ENCODE measurements at regions not wholly inside any gene's neighbourhood (a gene's known extent, or its start where the extent isn't known, plus 50 kb on each side); places are given as distances from the start of the nearest gene placed in this dataset.

- TF ChIP-seq EP300 (IDR thresholded peaks at IDR 0.05; ENCODE audit: borderline replicate concordance) (no peak), MAX (IDR thresholded peaks at IDR 0.05) (no peak), EGR1 (IDR thresholded peaks at IDR 0.05) (no peak), REST (IDR thresholded peaks at IDR 0.05; ENCODE audit: low read depth) (no peak), TAF1 (IDR thresholded peaks at IDR 0.05; ENCODE audit: low read depth) (no peak), CEBPB (IDR thresholded peaks at IDR 0.05) (no peak), TEAD4 (IDR thresholded peaks at IDR 0.05) (no peak), YY1 (IDR thresholded peaks at IDR 0.05; ENCODE audit: low read depth) (no peak), CREB1 (IDR thresholded peaks at IDR 0.05; ENCODE audit: low read depth) (no peak), NFIC (IDR thresholded peaks at IDR 0.05) (no peak), USF1 (IDR thresholded peaks at IDR 0.05) (no peak), FOXM1 (IDR thresholded peaks at IDR 0.05; ENCODE audit: borderline replicate concordance, low read depth) (no peak), TCF12 (IDR thresholded peaks at IDR 0.05; ENCODE audit: low read depth) (no peak)
Observed at GRCh38 chr3:145673838-145674237, 487.1 kb downstream of the PLOD2 start.
